ENCODE measurements at regions not wholly inside any gene's neighbourhood (a gene's known extent, or its start where the extent isn't known, plus 50 kb on each side); places are given as distances from the start of the nearest gene placed in this dataset.

DNA sequence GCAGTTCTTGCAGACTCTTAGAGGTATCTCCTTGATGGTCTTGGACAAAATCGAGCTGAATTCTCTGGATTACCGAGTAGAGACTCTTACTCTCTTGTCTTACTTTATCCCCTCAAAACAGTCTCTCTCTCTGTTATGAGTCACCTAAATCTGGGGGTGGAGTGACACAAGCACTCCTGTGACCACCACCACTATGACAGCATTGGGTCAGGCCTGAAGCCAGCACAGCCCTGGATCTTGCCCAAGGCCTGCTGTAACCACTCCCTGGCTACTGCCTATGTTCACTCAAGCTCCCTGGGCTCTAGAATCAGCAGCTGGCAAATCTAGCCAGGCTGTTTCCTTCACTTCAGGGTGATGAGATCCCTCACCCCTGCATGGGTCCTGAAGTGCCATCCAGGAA lies 662.5 kb downstream of the LUZP2 start:
- Mint-ChIP-seq H3K4me1 (no peaks in the 10 kb centered on the region), H3K4me3 (no peak overlapping the region), H3K27ac (ENCODE audit: low read depth) (no peak overlapping the region), H3K27me3 (no peaks in the 10 kb centered on the region), H3K36me3 (ENCODE audit: insufficient read depth) (no peaks in the 10 kb centered on the region), H3K9me3 (peaks cover 18% of the 10 kb centered on the region)
- no peak for DNase-seq (ENCODE audit: low spot score in 2 of 2)
- ATAC-seq (replicated peaks; ENCODE audit: extremely low read depth, poor library complexity, severe bottlenecking), result no peak

DNA sequence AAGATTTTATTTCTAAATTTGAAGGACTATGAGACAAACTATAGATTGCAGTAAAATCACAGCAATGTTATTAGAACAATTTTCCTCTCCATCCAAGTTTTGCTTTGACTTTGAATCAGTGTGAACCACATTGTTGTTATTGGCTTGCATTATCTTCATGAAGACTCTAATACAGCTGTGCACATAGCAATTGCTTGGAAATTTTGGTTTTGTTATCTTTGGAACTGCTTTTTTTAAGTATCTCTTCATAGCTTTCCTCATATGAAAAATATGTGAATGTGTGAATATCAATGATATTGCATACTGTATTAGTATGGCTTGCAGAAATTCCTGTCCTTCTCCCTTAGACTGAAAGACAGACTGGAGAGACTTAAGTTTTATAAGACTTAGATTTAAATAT lies 666.6 kb downstream of the LUZP2 start:
- H3K9me3 Mint-ChIP-seq, result peaks cover 7% of the 10 kb centered on the region
- ATAC-seq (replicated peaks; ENCODE audit: extremely low read depth, poor library complexity, severe bottlenecking), result no peak
- no peaks in the 10 kb centered on the region for H3K36me3 Mint-ChIP-seq (ENCODE audit: insufficient read depth)
- H3K27ac Mint-ChIP-seq (ENCODE audit: low read depth), result no peak overlapping the region
- no peak for DNase-seq (ENCODE audit: low spot score in 2 of 2)
- no peak overlapping the region for H3K4me3 Mint-ChIP-seq
- H3K27me3 Mint-ChIP-seq, result no peaks in the 10 kb centered on the region
- H3K4me1 Mint-ChIP-seq, result no peaks in the 10 kb centered on the region

DNA sequence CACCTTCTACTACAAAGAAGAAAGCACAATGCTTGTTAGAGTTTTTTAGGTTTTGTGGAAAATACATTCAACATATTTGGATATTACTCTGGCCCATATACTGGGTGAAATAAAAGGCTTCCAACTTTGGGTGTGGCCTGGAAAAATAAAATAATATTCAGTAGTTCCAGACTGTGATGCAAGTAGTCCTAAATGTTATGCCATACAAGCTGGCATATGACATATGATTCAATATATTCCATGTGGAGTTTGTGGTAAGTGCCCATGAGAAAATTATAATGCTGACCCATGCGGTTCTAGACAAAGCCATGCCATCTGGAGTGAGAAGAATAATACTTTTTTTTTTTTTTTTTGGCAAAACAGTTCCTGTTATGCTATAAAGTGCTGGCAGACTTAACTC lies 683.3 kb downstream of the LUZP2 start:
- no peak overlapping the region for H3K27ac Mint-ChIP-seq (ENCODE audit: low read depth)
- no peaks in the 10 kb centered on the region for H3K27me3 Mint-ChIP-seq
- H3K9me3 Mint-ChIP-seq, result peaks cover 27% of the 10 kb centered on the region
- ATAC-seq (replicated peaks; ENCODE audit: extremely low read depth, poor library complexity, severe bottlenecking) (no peak), DNase-seq (ENCODE audit: low spot score in 2 of 2) (no peak)
- no peaks in the 10 kb centered on the region for H3K4me1 Mint-ChIP-seq
- H3K4me3 Mint-ChIP-seq, result no peak overlapping the region
- H3K36me3 Mint-ChIP-seq (ENCODE audit: insufficient read depth), result no peaks in the 10 kb centered on the region

DNA sequence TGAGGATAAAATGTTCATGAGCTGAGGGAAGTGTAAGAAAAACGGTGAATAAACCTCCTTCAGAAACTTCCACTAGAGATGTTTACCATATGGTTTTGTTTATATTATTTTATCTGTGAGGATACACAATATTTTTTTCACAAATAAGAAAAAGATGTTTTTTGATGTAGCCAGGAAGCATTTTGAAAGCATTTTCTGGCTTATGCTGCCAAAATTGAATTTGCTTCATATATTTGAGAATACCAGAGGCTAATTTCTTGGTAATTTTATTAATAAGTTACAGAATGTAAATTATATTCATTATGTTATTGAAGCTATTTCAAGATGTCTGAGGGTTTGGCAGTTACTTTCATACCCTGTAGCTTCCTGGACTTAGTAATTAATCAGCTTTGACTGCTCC lies 686.6 kb downstream of the LUZP2 start:
- H3K27me3 Mint-ChIP-seq, result no peaks in the 10 kb centered on the region
- H3K9me3 Mint-ChIP-seq, result peaks cover 15% of the 10 kb centered on the region
- H3K36me3 Mint-ChIP-seq (ENCODE audit: insufficient read depth), result no peaks in the 10 kb centered on the region
- H3K4me3 Mint-ChIP-seq, result no peak overlapping the region
- DNase-seq (ENCODE audit: low spot score in 2 of 2) (no peak), ATAC-seq (replicated peaks; ENCODE audit: extremely low read depth, poor library complexity, severe bottlenecking) (no peak)
- no peaks in the 10 kb centered on the region for H3K4me1 Mint-ChIP-seq
- no peak overlapping the region for H3K27ac Mint-ChIP-seq (ENCODE audit: low read depth)

- no peak overlapping the region for H3K4me3 Mint-ChIP-seq
- DNase-seq (ENCODE audit: low spot score in 2 of 2) (no peak), ATAC-seq (replicated peaks; ENCODE audit: extremely low read depth, poor library complexity, severe bottlenecking) (no peak)
- no peaks in the 10 kb centered on the region for H3K36me3 Mint-ChIP-seq (ENCODE audit: insufficient read depth)
- no peaks in the 10 kb centered on the region for H3K4me1 Mint-ChIP-seq
- H3K27ac Mint-ChIP-seq (ENCODE audit: low read depth), result no peak overlapping the region
- peaks cover 14% of the 10 kb centered on the region for H3K9me3 Mint-ChIP-seq
- H3K27me3 Mint-ChIP-seq, result no peaks in the 10 kb centered on the region
Observed at GRCh38 chr11:25197515-25197914, 700.7 kb downstream of the LUZP2 start.

GRCh38 chr11:25198704-25199103 lies 701.9 kb downstream of the LUZP2 start:
- no peaks in the 10 kb centered on the region for H3K36me3 Mint-ChIP-seq (ENCODE audit: insufficient read depth)
- no peak for ATAC-seq (replicated peaks; ENCODE audit: extremely low read depth, poor library complexity, severe bottlenecking)
- DNase-seq (ENCODE audit: low spot score in 2 of 2), result no peak

DNA sequence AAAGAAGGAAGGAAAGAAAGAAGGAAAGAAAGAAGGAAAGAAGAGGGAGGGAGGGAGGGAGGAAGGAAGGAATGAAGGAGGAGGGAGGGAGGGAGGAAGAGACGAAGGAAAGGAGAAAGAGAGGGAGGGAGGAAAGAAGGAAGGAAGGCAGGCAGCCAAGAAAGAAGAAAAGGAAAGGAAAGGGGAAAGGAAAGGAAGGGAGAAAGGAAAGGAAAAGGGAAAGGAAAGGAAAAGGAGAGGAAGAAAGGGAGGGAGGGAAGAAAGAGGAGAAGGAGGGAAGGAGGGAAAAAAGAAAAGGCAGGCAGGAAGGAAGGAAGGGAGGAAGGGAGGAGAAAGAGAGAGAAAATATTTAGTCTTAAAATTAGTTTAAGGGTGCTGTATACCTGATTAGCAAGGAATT lies 704.1 kb downstream of the LUZP2 start:
- ATAC-seq (replicated peaks; ENCODE audit: extremely low read depth, poor library complexity, severe bottlenecking) (no peak), DNase-seq (ENCODE audit: low spot score in 2 of 2) (no peak)
- Mint-ChIP-seq H3K4me3 (no peak overlapping the region), H3K36me3 (ENCODE audit: insufficient read depth) (no peaks in the 10 kb centered on the region), H3K27ac (ENCODE audit: low read depth) (no peak overlapping the region), H3K27me3 (no peaks in the 10 kb centered on the region), H3K9me3 (peaks cover 12% of the 10 kb centered on the region), H3K4me1 (no peaks in the 10 kb centered on the region)

More at GRCh38 chr11:25198704-25199103, 701.9 kb downstream of the LUZP2 start:
- Mint-ChIP-seq H3K9me3 (peaks cover 20% of the 10 kb centered on the region), H3K4me3 (no peak overlapping the region), H3K27me3 (no peaks in the 10 kb centered on the region), H3K4me1 (no peaks in the 10 kb centered on the region), H3K27ac (ENCODE audit: low read depth) (no peak overlapping the region)

GRCh38 chr11:25206762-25207161 lies 709.9 kb downstream of the LUZP2 start:
- H3K27me3 Mint-ChIP-seq, result no peaks in the 10 kb centered on the region
- H3K4me1 Mint-ChIP-seq, result no peaks in the 10 kb centered on the region
- DNase-seq (ENCODE audit: low spot score in 2 of 2) (no peak), ATAC-seq (replicated peaks; ENCODE audit: extremely low read depth, poor library complexity, severe bottlenecking) (no peak)
- H3K36me3 Mint-ChIP-seq (ENCODE audit: insufficient read depth), result no peaks in the 10 kb centered on the region
- peaks cover 20% of the 10 kb centered on the region for H3K9me3 Mint-ChIP-seq
- no peak overlapping the region for H3K4me3 Mint-ChIP-seq
- no peak overlapping the region for H3K27ac Mint-ChIP-seq (ENCODE audit: low read depth)

DNA sequence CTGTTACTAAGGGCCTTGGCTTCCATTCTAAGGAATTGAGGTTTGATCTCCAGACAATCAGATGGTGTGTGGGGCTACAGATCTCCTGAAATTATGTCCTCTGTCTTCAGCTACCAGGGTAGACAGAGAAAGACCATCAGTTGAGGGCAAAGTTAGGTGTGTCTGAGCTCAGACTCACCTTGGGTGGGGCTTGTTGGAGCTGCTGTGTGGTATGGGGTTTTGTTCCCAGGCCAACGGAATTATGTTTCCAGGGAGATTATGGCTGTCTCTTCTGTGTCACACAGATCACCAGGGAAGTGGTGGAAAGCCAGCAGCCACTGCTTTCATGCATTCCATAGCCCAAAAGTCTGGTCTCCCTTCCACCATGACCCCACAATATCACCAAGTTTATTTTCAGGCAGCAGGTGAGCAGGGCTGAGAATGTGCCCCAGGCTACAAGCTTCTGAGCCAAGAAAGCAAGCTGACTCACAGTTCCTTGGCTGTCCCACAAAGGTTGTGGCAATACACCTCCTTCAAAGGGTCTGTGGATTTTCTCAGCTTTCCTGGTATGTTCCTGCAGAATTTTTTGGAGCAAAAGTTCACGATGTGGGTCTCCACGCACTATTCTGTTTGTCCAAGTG lies 714.9 kb downstream of the LUZP2 start:
- ATAC-seq (replicated peaks; ENCODE audit: extremely low read depth, poor library complexity, severe bottlenecking), result no peak
- H3K4me3 Mint-ChIP-seq, result no peak overlapping the region
- no peaks in the 10 kb centered on the region for H3K4me1 Mint-ChIP-seq
- no peak overlapping the region for H3K27ac Mint-ChIP-seq (ENCODE audit: low read depth)
- peaks cover 11% of the 10 kb centered on the region for H3K9me3 Mint-ChIP-seq
- H3K27me3 Mint-ChIP-seq, result no peaks in the 10 kb centered on the region
- no peaks in the 10 kb centered on the region for H3K36me3 Mint-ChIP-seq (ENCODE audit: insufficient read depth)
- DNase-seq (ENCODE audit: low spot score in 2 of 2), result no peak

- Mint-ChIP-seq H3K36me3 (ENCODE audit: insufficient read depth) (no peaks in the 10 kb centered on the region), H3K27ac (ENCODE audit: low read depth) (no peak overlapping the region), H3K4me1 (no peaks in the 10 kb centered on the region), H3K9me3 (no peaks in the 10 kb centered on the region), H3K4me3 (no peak overlapping the region), H3K27me3 (no peaks in the 10 kb centered on the region)
- ATAC-seq (replicated peaks; ENCODE audit: extremely low read depth, poor library complexity, severe bottlenecking) (no peak), DNase-seq (ENCODE audit: low spot score in 2 of 2) (no peak)
Observed at GRCh38 chr11:25214535-25215176, 717.8 kb downstream of the LUZP2 start.

- Mint-ChIP-seq H3K4me3 (no peak overlapping the region), H3K27me3 (no peaks in the 10 kb centered on the region), H3K9me3 (peaks cover 6% of the 10 kb centered on the region), H3K36me3 (ENCODE audit: insufficient read depth) (no peaks in the 10 kb centered on the region), H3K27ac (ENCODE audit: low read depth) (no peak overlapping the region), H3K4me1 (no peaks in the 10 kb centered on the region)
- ATAC-seq (replicated peaks; ENCODE audit: extremely low read depth, poor library complexity, severe bottlenecking) (no peak), DNase-seq (ENCODE audit: low spot score in 2 of 2) (no peak)
Observed at GRCh38 chr11:25218036-25218435, 721.2 kb downstream of the LUZP2 start.

- H3K27me3 Mint-ChIP-seq, result no peaks in the 10 kb centered on the region
- no peaks in the 10 kb centered on the region for H3K4me1 Mint-ChIP-seq
- H3K36me3 Mint-ChIP-seq (ENCODE audit: insufficient read depth), result no peaks in the 10 kb centered on the region
- H3K27ac Mint-ChIP-seq (ENCODE audit: low read depth), result no peak overlapping the region
- H3K4me3 Mint-ChIP-seq, result no peak overlapping the region
- ATAC-seq (replicated peaks; ENCODE audit: extremely low read depth, poor library complexity, severe bottlenecking), result no peak
- peaks cover 24% of the 10 kb centered on the region for H3K9me3 Mint-ChIP-seq
- DNase-seq (ENCODE audit: low spot score in 2 of 2), result no peak
Observed at GRCh38 chr11:25225078-25225477, 728.2 kb downstream of the LUZP2 start.

DNA sequence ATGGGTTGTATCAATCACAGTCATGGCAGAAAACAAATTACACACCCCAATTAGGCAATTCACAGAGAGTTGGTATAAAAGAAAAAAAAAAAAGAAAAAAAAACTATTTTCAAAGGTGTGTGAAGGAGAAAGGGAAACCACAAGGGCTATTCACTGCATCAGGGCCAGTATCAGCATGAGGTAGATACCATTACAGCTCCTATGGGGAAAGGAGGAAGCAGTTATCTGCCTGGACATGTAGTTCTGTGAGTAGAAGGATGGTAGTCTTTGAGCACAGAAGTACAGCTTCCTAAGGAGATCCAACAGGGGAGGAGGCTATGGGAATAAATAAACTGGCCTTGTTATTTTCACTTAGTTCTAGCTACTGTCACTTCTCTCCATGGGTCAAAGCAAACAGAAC lies 746.1 kb downstream of the LUZP2 start:
- no peak for ATAC-seq (replicated peaks; ENCODE audit: extremely low read depth, poor library complexity, severe bottlenecking)
- peaks cover 22% of the 10 kb centered on the region for H3K9me3 Mint-ChIP-seq
- H3K27ac Mint-ChIP-seq (ENCODE audit: low read depth), result no peak overlapping the region
- no peak overlapping the region for H3K4me3 Mint-ChIP-seq
- H3K27me3 Mint-ChIP-seq, result no peaks in the 10 kb centered on the region
- H3K36me3 Mint-ChIP-seq (ENCODE audit: insufficient read depth), result no peaks in the 10 kb centered on the region
- no peak for DNase-seq (ENCODE audit: low spot score in 2 of 2)
- H3K4me1 Mint-ChIP-seq, result no peaks in the 10 kb centered on the region
